NOMO-1 treated with DMSO at 0.1 percent for 48 hours (cell line): ENCODE measurements at regions not wholly inside any gene's neighbourhood (a gene's known extent, or its start where the extent isn't known, plus 50 kb on each side); places are given as distances from the start of the nearest gene placed in this dataset.
A peak's percentile ranks its signal among the peaks of the same experiment; 100 is the strongest.
"Not testable (repeated sequence)": the region's sequence is repeated elsewhere in the genome, so short reads cannot be mapped to it uniquely, and the experiment has no call there.

Experiments
- DNase-seq: peaks from one replicate; lab custom pipeline; 2025; ENCODE audit not compliant: unreplicated experiment; lab: John Stamatoyannopoulos, UW

- DNase-seq = peak; percentile 38
These were observed 239.9 kb upstream of the IRF2BP2 start for GRCh38 chr1:234849832-234850231.

DNA sequence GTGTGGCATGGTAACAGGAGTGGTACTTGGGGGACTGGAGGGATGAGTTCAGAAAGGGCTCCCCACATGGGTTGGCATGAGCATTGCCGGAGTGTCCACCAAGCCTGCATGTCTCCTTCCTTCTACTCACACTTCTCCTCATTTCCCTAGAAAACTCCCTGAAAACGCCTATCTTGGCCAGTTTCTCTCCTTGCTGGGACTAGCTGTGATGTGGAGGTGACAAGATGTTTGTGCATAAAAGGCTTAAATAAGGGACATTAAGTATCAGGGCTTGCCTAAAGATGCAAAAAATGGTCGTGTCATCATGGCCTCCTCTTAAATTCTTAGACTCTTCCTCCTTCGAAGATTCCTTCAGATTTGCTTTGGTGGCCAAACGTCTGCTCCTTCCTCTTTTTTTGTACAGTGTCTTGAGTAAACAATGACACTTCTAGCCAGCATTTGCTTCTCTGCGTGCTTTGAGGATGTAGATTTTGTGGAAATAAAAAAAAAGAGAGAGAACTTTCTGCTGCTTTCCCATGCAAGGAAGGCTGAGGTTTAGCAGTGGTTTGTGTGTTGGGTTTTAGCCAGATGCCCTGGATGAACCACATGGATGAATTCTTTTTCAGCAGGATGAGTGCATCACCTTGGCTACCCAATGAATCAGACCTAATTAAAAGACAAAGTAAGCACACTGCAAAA is 239.1 kb upstream of the IRF2BP2 start:
- peak; percentile 97 for DNase-seq

DNA sequence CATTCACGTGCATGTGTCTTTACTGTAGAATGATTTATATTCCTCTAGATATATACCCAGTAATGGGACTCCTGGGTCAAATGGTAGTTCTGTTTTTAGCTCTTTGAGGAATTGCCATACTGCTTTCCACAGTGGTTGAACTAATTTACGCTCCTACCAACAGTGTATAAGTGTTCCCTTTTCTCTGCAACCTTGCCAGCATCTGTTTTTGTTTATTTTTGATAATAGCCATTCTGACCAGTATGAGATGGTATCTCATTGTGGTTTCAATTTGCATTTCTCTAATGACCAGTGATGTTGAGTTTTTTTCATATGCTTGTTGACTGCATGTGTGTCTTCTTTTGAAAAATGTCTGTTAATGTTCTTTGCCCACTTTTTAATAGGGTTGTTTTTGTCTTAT is 236.8 kb upstream of the IRF2BP2 start:
- DNase-seq = not testable (repeated sequence)

DNA sequence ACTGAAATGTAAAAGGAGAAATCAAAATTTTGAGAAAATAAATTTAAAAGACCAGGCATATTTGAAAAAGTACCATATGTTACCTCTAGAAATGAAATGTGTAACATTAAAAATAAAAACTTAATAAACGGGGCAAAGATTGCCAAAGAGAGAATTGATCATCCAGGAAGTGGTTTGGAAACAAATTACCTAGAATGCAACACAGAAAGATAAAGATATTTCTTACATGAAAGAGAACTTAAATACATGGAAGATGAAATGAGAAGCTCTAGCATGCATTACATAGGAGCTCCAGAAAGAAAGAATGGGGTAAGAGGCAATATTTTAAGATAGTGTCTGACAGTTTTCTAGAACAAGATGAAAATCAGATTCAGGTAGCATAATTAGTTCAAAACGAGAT is 235.9 kb upstream of the IRF2BP2 start:
- DNase-seq = no peak

GRCh38 chr1:234845097-234845660 is 235.2 kb upstream of the IRF2BP2 start:
- no peak for DNase-seq

DNA sequence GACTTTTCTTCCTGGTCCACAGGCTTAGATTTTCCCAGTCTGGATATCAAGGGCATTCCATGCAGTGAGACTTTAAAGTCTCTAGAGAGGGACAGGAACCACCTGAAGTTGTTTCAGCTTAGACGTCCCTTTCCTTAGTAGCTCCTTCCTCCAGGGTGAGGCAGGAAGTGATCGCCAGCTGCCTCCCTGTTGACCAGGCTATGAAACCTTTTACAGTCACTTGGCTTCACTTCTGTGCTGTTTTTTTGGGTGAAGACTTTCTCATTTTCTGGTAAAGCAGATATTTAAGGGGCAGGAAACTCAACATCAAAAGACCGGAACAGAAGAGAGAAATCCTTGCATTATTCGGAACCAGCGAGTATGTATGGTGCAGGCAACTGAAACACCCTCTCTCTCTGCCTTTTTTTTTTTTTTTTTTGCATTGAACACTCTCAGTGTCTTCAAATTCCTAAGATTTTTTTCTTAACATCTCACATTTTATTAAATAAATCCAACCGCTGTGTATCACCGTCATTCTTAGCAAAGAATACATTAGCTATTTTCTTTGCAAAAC is 234.6 kb upstream of the IRF2BP2 start:
- no peak for DNase-seq

- DNase-seq = no peak
These were observed 234.0 kb upstream of the IRF2BP2 start for GRCh38 chr1:234843946-234844345.

- DNase-seq = no peak
These were observed 233.0 kb upstream of the IRF2BP2 start for GRCh38 chr1:234842726-234843641.

- DNase-seq = peak; percentile 99
These were observed 231.8 kb upstream of the IRF2BP2 start for GRCh38 chr1:234841710-234842231.

DNA sequence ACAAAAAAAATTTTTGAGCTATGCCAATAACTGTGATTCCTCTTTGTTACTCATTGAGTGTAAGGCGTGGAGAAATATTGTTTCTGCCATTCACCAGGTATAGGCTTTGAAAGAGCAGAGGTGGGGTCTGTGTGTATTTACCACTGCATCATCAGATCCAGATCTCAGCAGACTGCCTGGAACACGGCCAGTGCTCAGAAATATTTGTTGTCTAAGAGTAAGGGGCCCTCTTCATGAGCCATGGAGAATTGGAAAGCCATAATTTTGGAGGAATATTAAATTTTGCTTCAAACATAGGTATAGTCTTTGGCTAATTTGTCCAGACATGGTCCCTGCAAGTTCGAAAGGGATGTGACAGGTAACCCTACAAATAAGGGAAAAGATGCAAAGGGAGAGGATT is 231.3 kb upstream of the IRF2BP2 start:
- no peak for DNase-seq

DNA sequence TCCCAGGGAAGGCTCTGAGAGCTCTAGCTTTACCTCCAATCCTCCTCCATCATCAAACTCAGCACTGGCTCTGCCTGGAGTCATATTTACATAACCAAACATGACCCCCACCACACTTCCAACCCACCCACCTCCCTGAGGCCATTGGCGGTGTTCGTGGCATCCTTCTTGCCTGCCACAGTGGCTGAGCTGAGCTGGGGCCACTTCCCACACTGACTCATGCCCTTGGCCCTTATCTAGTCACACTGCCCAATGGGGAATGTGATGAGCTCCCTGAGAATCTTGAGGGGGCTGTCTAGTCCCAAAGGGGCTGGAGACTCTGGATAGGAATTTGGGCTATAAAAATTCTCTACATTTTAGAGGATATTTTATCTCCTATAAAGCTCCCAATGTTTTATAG is 230.9 kb upstream of the IRF2BP2 start:
- DNase-seq = no peak

GRCh38 chr1:234840253-234840652 is 230.3 kb upstream of the IRF2BP2 start:
- no peak for DNase-seq

- no peak for DNase-seq
These were observed 229.7 kb upstream of the IRF2BP2 start for GRCh38 chr1:234839663-234840062.

DNA sequence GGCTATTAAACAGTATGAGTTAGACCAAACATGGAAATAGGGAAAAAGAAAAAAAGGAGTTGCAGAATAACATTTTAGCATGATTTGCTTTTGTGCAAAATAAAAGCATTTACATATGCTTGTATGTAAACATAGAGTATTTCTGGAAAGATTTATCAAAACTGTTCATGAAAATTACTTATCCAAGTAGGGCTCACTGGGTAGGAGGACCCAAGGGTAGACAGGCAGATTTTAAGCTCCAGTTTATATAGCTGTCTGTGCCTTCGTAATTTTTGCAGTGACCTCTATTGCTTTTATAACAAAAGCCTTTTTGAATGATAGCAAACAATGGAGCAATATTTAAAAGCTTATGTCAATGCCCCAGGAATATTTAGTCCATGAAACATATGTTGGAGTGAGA is 228.8 kb upstream of the IRF2BP2 start:
- DNase-seq = no peak

GRCh38 chr1:234838182-234838581 is 228.2 kb upstream of the IRF2BP2 start:
- peak; percentile 78 for DNase-seq

DNA sequence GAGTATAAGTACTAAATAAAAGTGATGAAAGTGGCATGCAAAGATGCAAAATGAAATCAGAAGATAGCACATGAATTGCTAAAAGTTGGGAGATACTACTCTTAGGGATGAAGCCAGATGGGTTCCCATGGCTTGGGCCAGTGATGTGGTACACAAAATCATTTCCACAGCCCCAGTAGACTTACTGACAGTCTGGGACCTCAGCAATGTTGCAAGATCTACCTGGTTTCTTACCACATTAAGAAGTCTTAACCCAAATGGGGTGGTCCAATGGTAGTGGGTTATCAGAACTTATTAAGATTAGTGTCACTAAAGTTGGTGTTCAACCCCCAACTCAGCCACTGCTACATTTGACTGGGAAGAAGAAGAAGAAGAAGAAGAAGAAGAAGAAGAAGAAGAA is 227.7 kb upstream of the IRF2BP2 start:
- DNase-seq = no peak

DNA sequence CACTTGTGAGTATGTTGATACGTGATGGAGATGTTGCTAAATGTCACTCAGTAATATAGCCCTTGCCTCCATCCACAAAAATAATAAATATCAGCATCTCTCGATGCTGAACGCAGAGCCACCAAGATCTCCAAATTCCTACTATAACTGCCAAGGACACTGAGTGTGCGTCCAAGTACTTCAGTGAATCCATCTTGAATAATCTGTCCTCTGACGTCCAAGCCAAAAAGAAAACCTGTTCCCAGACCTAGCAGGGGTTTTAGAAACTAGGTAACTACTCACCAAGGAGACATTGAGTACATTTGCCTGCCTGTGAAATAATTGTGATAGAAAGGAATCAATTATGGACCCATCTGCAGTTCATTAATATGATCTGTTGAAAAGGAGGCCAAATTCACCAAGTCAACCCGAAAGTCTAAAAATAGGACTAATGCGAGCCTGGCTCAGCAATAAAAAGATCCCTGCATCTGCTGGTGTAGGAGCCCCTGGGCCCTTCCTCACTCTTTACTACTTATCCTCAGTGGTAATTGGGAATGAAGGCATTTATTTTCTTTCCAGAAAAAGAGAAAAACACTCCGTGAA is 226.9 kb upstream of the IRF2BP2 start:
- DNase-seq = no peak

- peak; percentile 33 for DNase-seq
These were observed 226.2 kb upstream of the IRF2BP2 start for GRCh38 chr1:234836045-234836681.

- DNase-seq = no peak
These were observed 225.3 kb upstream of the IRF2BP2 start for GRCh38 chr1:234835239-234835638.

- no peak for DNase-seq
These were observed 223.7 kb upstream of the IRF2BP2 start for GRCh38 chr1:234833646-234834045.

DNA sequence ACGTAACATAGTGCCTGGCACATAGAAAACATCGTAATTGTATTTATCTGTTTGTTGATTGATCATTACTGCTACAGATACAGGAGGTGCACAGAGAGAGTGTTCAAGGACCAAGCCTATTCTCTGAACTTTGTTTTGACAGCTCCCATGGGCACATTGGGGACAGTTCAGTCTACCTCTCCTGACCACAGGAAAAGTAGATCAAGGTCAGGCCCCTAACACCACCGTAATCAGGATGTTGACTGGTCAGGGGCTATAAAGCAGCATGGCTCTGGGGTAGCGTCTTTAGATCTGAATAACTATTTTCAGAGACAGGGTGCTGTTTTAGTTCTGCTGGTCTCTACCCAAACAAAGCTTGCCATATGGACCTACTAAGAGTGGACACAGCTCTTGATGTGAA is 223.1 kb upstream of the IRF2BP2 start:
- no peak for DNase-seq
